GM21723 (cell line): ENCODE measurements at regions not wholly inside any gene's neighbourhood (a gene's known extent, or its start where the extent isn't known, plus 50 kb on each side); places are given as distances from the start of the nearest gene placed in this dataset.
A peak's percentile ranks its signal among the peaks of the same experiment; 100 is the strongest.

Experiments used
- ATAC-seq: cut with Tn5 transposase; IDR thresholded peaks from one replicate; pipeline ENCODE4 v1.9.1; 2021; ENCODE audit warnings: mild to moderate bottlenecking, moderate library complexity; ENCODE audit not compliant: unreplicated experiment

GRCh38 chr1:81583878-81584277, 216.9 kb upstream of the ADGRL2 start:
- no peak for ATAC-seq

GRCh38 chr1:81582467-81582986, 218.2 kb upstream of the ADGRL2 start:
- no peak for ATAC-seq

GRCh38 chr1:81578867-81579266, 221.9 kb upstream of the ADGRL2 start:
- ATAC-seq, result no peak

- no peak for ATAC-seq
These were observed 223.6 kb upstream of the ADGRL2 start for GRCh38 chr1:81577004-81577697.

- no peak for ATAC-seq
These were observed 226.3 kb upstream of the ADGRL2 start for GRCh38 chr1:81574408-81574807.

GRCh38 chr1:81573458-81573857, 227.3 kb upstream of the ADGRL2 start:
- no peak for ATAC-seq

GRCh38 chr1:81571946-81572345, 228.8 kb upstream of the ADGRL2 start:
- ATAC-seq, result no peak

GRCh38 chr1:81569761-81570160, 231.0 kb upstream of the ADGRL2 start:
- no peak for ATAC-seq

GRCh38 chr1:81563632-81564031, 237.1 kb upstream of the ADGRL2 start:
- no peak for ATAC-seq

GRCh38 chr1:81562934-81563333, 237.8 kb upstream of the ADGRL2 start:
- no peak for ATAC-seq

- no peak for ATAC-seq
These were observed 240.1 kb upstream of the ADGRL2 start for GRCh38 chr1:81560629-81561028.

GRCh38 chr1:81559662-81560350, 240.9 kb upstream of the ADGRL2 start:
- no peak for ATAC-seq

GRCh38 chr1:81558291-81559076, 242.2 kb upstream of the ADGRL2 start:
- no peak for ATAC-seq

- no peak for ATAC-seq
These were observed 243.8 kb upstream of the ADGRL2 start for GRCh38 chr1:81556968-81557367.

- ATAC-seq, result no peak
These were observed 246.2 kb upstream of the ADGRL2 start for GRCh38 chr1:81554534-81554933.

- no peak for ATAC-seq
These were observed 246.6 kb upstream of the ADGRL2 start for GRCh38 chr1:81554108-81554507.

- ATAC-seq, result no peak
These were observed 247.2 kb upstream of the ADGRL2 start for GRCh38 chr1:81553503-81553902.

- no peak for ATAC-seq
These were observed 248.8 kb upstream of the ADGRL2 start for GRCh38 chr1:81551946-81552345.

- no peak for ATAC-seq
These were observed 250.0 kb upstream of the ADGRL2 start for GRCh38 chr1:81550753-81551152.

GRCh38 chr1:81549588-81550127, 251.1 kb upstream of the ADGRL2 start:
- ATAC-seq, result peak; percentile 62

- ATAC-seq, result peak; percentile 55
These were observed 251.7 kb upstream of the ADGRL2 start for GRCh38 chr1:81548918-81549587.
